IMR-90 (cell line): ENCODE measurements at regions not wholly inside any gene's neighbourhood (a gene's known extent, or its start where the extent isn't known, plus 50 kb on each side); places are given as distances from the start of the nearest gene placed in this dataset.

ENCODE experiments used
- ATAC-seq: fragments of 200-7000 bp; cut with Tn5 transposase; 2 replicates; pipeline ENCODE4 v1.9.1; 2020; ENCODE audit warnings: low read depth, mild to moderate bottlenecking, moderate library complexity
- BruUV-seq: library from RNA; stranded (reverse); fragments of 400-500 nt; replicated peaks from 2 replicates; lab custom pipeline; 2021; lab: Mats Ljungman, UMichigan
- CTCF ChIA-PET: fragments of 300-600 bp; formaldehyde crosslinking; extraction: SDS; loops from one replicate; lab custom pipeline; 2021; ENCODE audit warnings: antibody characterized with exemption; lab: Yijun Ruan, JAX
- POLR2A ChIA-PET: fragments of 300-600 bp; sonication (Branson Sonifier 250); formaldehyde crosslinking; loops from one replicate; lab custom pipeline; 2022; ENCODE audit warnings: antibody characterized with exemption; ENCODE audit not compliant: unreplicated experiment; lab: Charles Lee
- DNase-seq: peaks from one replicate; pipeline ENCODE4 v3.0.0; 2013
- H2AFZ ChIP-seq: replicated peaks from 2 replicates; pipeline ENCODE3; 2013; ENCODE audit warnings: low read length, mild to moderate bottlenecking; ENCODE audit not compliant: poor library complexity
- H2AK5ac ChIP-seq: 2 replicates; pipeline ENCODE4 v1.6.1; 2013; ENCODE audit warnings: low read depth, low read length, inconsistent platforms
- H2AK9ac ChIP-seq: replicated peaks from 2 replicates; pipeline ENCODE3; 2013; ENCODE audit warnings: mild to moderate bottlenecking, low read depth, low read length, moderate library complexity; ENCODE audit not compliant: poor library complexity
- H2BK120ac ChIP-seq: 2 replicates; pipeline ENCODE4 v1.6.1; 2013; ENCODE audit warnings: low read depth, low read length, inconsistent platforms
- H2BK15ac ChIP-seq: 3 replicates; pipeline ENCODE4 v1.6.1; 2013; ENCODE audit warnings: low read depth, low read length, inconsistent platforms
- H2BK20ac ChIP-seq: 2 replicates; pipeline ENCODE4 v1.6.1; 2013; ENCODE audit warnings: low read depth, mild to moderate bottlenecking, inconsistent platforms, low read length, moderate library complexity
- H2BK5ac ChIP-seq: 2 replicates; pipeline ENCODE4 v1.6.1; 2013; ENCODE audit warnings: mild to moderate bottlenecking, low read depth, low read length, inconsistent platforms; ENCODE audit not compliant: poor library complexity, severe bottlenecking
- H3K14ac ChIP-seq: replicated peaks from 2 replicates; pipeline ENCODE4 v1.6.1; 2013; ENCODE audit warnings: low read depth, low read length, inconsistent platforms
- H3K18ac ChIP-seq: 2 replicates; pipeline ENCODE4 v1.6.1; 2013; ENCODE audit warnings: low read depth, low read length, control low read depth
- H3K23ac ChIP-seq: 2 replicates; pipeline ENCODE4 v1.6.1; 2013; ENCODE audit warnings: low read depth, low read length, inconsistent platforms
- H3K27ac ChIP-seq: 2 replicates; pipeline ENCODE4 v1.5.1; 2013; ENCODE audit warnings: mild to moderate bottlenecking, control low read depth, low read length; ENCODE audit not compliant: insufficient read depth
- H3K27me3 ChIP-seq: 2 replicates; pipeline ENCODE4 v1.6.1; 2013; ENCODE audit warnings: low read length; ENCODE audit not compliant: control insufficient read depth, insufficient read depth
- H3K36me3 ChIP-seq: 2 replicates; pipeline ENCODE4 v1.6.1; 2013; ENCODE audit warnings: low read length, mixed read lengths; ENCODE audit not compliant: control insufficient read depth, insufficient read depth
- H3K4ac ChIP-seq: 2 replicates; pipeline ENCODE4 v1.6.1; 2013; ENCODE audit warnings: low read depth, low read length, inconsistent platforms
- H3K4me1 ChIP-seq: 2 replicates; pipeline ENCODE4 v1.6.1; 2013; ENCODE audit warnings: low read length, mixed read lengths; ENCODE audit not compliant: control insufficient read depth, insufficient read depth
- H3K4me2 ChIP-seq: 2 replicates; pipeline ENCODE4 v1.6.1; 2013; ENCODE audit warnings: low read depth, mild to moderate bottlenecking, control low read depth, low read length, moderate library complexity
- H3K4me3 ChIP-seq: 2 replicates; pipeline ENCODE4 v1.5.1; 2013; ENCODE audit warnings: low read depth, mild to moderate bottlenecking, control low read depth, low read length, moderate library complexity; ENCODE audit not compliant: insufficient read depth
- H3K56ac ChIP-seq: 2 replicates; pipeline ENCODE4 v1.6.1; 2013; ENCODE audit warnings: low read length, inconsistent platforms; ENCODE audit not compliant: insufficient read depth; ENCODE audit errors: extremely low read depth
- H3K79me1 ChIP-seq, 2 experiments: 2 replicates each; pipeline ENCODE4 v1.6.1; 2013; ENCODE audit warnings: low read length in 2 of 2, inconsistent platforms in 1 of 2, low read depth in 1 of 2
- H3K9ac ChIP-seq: 2 replicates; pipeline ENCODE4 v1.6.1; 2013; ENCODE audit warnings: low read depth, low read length, control low read depth
- H3K9me1 ChIP-seq: 2 replicates; pipeline ENCODE4 v1.6.1; 2013; ENCODE audit warnings: low read length, inconsistent platforms; ENCODE audit not compliant: insufficient read depth
- H3K9me3 ChIP-seq: 2 replicates; pipeline ENCODE4 v1.6.1; 2013; ENCODE audit warnings: low read length; ENCODE audit not compliant: control insufficient read depth, insufficient read depth
- H4K20me1 ChIP-seq: 2 replicates; pipeline ENCODE4 v1.6.1; 2013; ENCODE audit warnings: low read length, inconsistent platforms; ENCODE audit not compliant: insufficient read depth
- H4K5ac ChIP-seq: 2 replicates; pipeline ENCODE4 v1.6.1; 2013; ENCODE audit warnings: mild to moderate bottlenecking, low read depth, low read length, control low read depth
- H4K8ac ChIP-seq, 2 experiments: 2 replicates each; pipeline ENCODE4 v1.6.1; 2013; ENCODE audit warnings: low read depth in 2 of 2, low read length in 2 of 2, control low read depth in 1 of 2, inconsistent platforms in 1 of 2
- H4K91ac ChIP-seq: 2 replicates; pipeline ENCODE4 v1.6.1; 2013; ENCODE audit warnings: low read depth, low read length, inconsistent platforms; ENCODE audit not compliant: insufficient read depth
- FOS ChIP-seq: fragments of 150-350 bp; IDR thresholded peaks from 2 replicates; pipeline ENCODE4 v1.6.1; 2016; ENCODE audit warnings: low read depth, low read length
- MAZ ChIP-seq: IDR thresholded peaks from 2 replicates; pipeline ENCODE4 v1.6.1; 2012; ENCODE audit warnings: low read depth, mild to moderate bottlenecking, low read length, improper control_type of control experiment, moderate library complexity, borderline replicate concordance
- NFE2L2 ChIP-seq: fragments of 150-350 bp; IDR thresholded peaks from 2 replicates; pipeline ENCODE4 v1.6.1; 2016; ENCODE audit warnings: low read depth, mild to moderate bottlenecking, low read length
- WGBS, 2 experiments: methylation state at CpG; one replicate each; pipeline versions ENCODE4 v1.1.5 to v1.1.7; 2013; ENCODE audit warnings: missing lambda C conversion rate in 2 of 2; ENCODE audit not compliant: insufficient read length in 1 of 2; ENCODE audit errors: extremely low coverage in 2 of 2; 5-methylcytosine and 5-hydroxymethylcytosine counted together
- dilution Hi-C: fragments of 300-500 bp; cut with HindIII; formaldehyde crosslinking; loops from one replicate; pipeline ENCODE4 v1.14.3; 2018; ENCODE audit warnings: low sequenced_read_pairs; ENCODE audit not compliant: unreplicated experiment
- in situ Hi-C: fragments of 300-500 bp; cut with MboI; formaldehyde crosslinking; loops from 3 replicates; pipeline ENCODE4 v1.14.3; 2019; ENCODE audit warnings: low sequenced_read_pairs, inconsistent platforms, mixed read lengths
- intact Hi-C: fragments of 100-400 bp; cut with micrococcal nuclease; formaldehyde crosslinking; loops from 2 replicates; pipeline ENCODE4 v1.10.0; 2022
- TF ChIP-seq, protein P1 (sequence below): conservative IDR thresholded peaks from 2 replicates; pipeline ENCODE4 v1.5.1; 2012; ENCODE audit warnings: mild to moderate bottlenecking, low read depth, low read length, improper control_type of control experiment

DNA sequence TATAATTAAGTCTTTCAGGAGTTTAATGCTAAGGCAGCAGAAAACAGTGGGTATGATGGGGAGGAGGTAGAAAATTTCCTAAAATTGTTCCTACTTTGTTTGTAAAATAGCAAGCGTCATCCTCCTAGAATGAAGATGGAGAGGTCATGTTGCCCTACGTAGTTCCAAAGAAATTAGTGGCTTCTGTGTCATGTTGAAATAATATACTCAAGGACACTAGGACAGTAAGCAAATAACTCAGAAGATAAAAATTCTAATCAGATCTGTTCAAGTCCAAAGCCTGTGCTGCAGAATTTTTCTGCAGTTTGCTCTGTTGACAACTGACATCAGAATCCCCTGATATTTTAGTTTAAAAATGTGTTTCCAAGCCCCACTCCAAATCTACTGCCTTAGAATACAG, 486.3 kb downstream of the DIRAS2 start:
- H2AFZ ChIP-seq: no peak overlapping the region
- H3K9ac ChIP-seq: no peak overlapping the region
- H3K18ac ChIP-seq: no peak overlapping the region
- POLR2A ChIA-PET: no interaction called here
- H3K4me2 ChIP-seq: no peak overlapping the region
- no peaks in the 10 kb centered on the region for H3K9me1 ChIP-seq
- ATAC-seq (no peak), DNase-seq (no peak)
- H3K56ac ChIP-seq: no peak overlapping the region
- no peak overlapping the region for H4K8ac ChIP-seq
- H3K23ac ChIP-seq: no peak overlapping the region
- H2BK20ac ChIP-seq: no peak overlapping the region
- in situ Hi-C loops: no loop called here
- no peaks in the 10 kb centered on the region for H3K4me1 ChIP-seq
- no TSS peak for BruUV-seq
- WGBS, 2 experiments: no CpG with 5 or more reads among the region's 2 CpGs
- H3K79me1 ChIP-seq: no peaks in the 10 kb centered on the region
- no peak overlapping the region for H3K14ac ChIP-seq
- H3K27me3 ChIP-seq: no peaks in the 10 kb centered on the region
- no peaks in the 10 kb centered on the region for H3K9me3 ChIP-seq
- H2BK120ac ChIP-seq: no peak overlapping the region
- H4K20me1 ChIP-seq: no peaks in the 10 kb centered on the region
- no peak overlapping the region for H3K27ac ChIP-seq
- dilution Hi-C loops: no loop called here
- no peaks in the 10 kb centered on the region for H3K36me3 ChIP-seq
- H3K4me3 ChIP-seq: no peak overlapping the region
- H2AK5ac ChIP-seq: no peak overlapping the region
- no peak overlapping the region for H2AK9ac ChIP-seq
- H4K5ac ChIP-seq: no peak overlapping the region
- H3K4ac ChIP-seq: no peak overlapping the region
- CTCF ChIA-PET: no interaction called here
- intact Hi-C loops: no loop called here
- H4K91ac ChIP-seq: no peak overlapping the region
- H2BK5ac ChIP-seq: no peak overlapping the region
- TF ChIP-seq, protein P1, sequence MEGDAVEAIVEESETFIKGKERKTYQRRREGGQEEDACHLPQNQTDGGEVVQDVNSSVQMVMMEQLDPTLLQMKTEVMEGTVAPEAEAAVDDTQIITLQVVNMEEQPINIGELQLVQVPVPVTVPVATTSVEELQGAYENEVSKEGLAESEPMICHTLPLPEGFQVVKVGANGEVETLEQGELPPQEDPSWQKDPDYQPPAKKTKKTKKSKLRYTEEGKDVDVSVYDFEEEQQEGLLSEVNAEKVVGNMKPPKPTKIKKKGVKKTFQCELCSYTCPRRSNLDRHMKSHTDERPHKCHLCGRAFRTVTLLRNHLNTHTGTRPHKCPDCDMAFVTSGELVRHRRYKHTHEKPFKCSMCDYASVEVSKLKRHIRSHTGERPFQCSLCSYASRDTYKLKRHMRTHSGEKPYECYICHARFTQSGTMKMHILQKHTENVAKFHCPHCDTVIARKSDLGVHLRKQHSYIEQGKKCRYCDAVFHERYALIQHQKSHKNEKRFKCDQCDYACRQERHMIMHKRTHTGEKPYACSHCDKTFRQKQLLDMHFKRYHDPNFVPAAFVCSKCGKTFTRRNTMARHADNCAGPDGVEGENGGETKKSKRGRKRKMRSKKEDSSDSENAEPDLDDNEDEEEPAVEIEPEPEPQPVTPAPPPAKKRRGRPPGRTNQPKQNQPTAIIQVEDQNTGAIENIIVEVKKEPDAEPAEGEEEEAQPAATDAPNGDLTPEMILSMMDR: no peak
- TF ChIP-seq MAZ (no peak), NFE2L2 (no peak), FOS (no peak)
- H2BK15ac ChIP-seq: no peak overlapping the region
